B cell (primary cell): ENCODE measurements at regions not wholly inside any gene's neighbourhood (a gene's known extent, or its start where the extent isn't known, plus 50 kb on each side); places are given as distances from the start of the nearest gene placed in this dataset.

ENCODE experiments used
- ATAC-seq: fragments of 200-7000 bp; cut with Tn5 transposase; one replicate; pipeline ENCODE4 v1.10.0; 2021; ENCODE audit warnings: low read depth, mild to moderate bottlenecking, moderate number of reproducible peaks, moderate library complexity
- CTCF ChIA-PET: fragments of 350-600 bp; sonication (Branson Sonifier 250); formaldehyde crosslinking; loops from one replicate; lab custom pipeline; 2021; ENCODE audit warnings: antibody characterized with exemption, inconsistent platforms; lab: Charles Lee
- POLR2A ChIA-PET: fragments of 350-600 bp; sonication (Branson Sonifier 250); formaldehyde crosslinking; loops from one replicate; lab custom pipeline; 2021; ENCODE audit warnings: antibody characterized with exemption; lab: Charles Lee
- DNase-seq: peaks from one replicate; pipeline ENCODE4 v3.0.0; 2013
- H2AFZ ChIP-seq: 2 replicates; pipeline ENCODE4 v1.6.1; 2012; ENCODE audit warnings: mild to moderate bottlenecking, low read depth, low read length; ENCODE audit not compliant: insufficient read depth, poor library complexity, severe bottlenecking
- H3K27ac ChIP-seq, 2 donors: 1 replicate in 1 of 2; 2 replicates in 1 of 2; pipeline ENCODE4 v1.5.1; 2012 to 2013; ENCODE audit warnings: low read length in 2 of 2, mild to moderate bottlenecking in 2 of 2, moderate library complexity in 1 of 2
- H3K27me3 ChIP-seq, 4 experiments: fragments of 200-600 bp in 1 of 4; sonication (generic) in 1 of 4; replicated peaks in 1 of 4; 1 replicate in 2 of 4; 2 replicates in 2 of 4; pipeline versions ENCODE4 v1.6.1 to v1.7.0; 2013 to 2016; ENCODE audit warnings: low read length in 3 of 4, mild to moderate bottlenecking in 2 of 4, mixed read lengths in 1 of 4, moderate library complexity in 1 of 4; ENCODE audit not compliant: insufficient read depth in 4 of 4, control insufficient read depth in 3 of 4; ENCODE audit errors: control extremely low read depth in 1 of 4
- H3K36me3 ChIP-seq, 2 experiments: replicated peaks in 1 of 2; 1 replicate in 1 of 2; 2 replicates in 1 of 2; pipeline versions ENCODE4 v1.6.1 to v1.7.1; 2013; ENCODE audit warnings: low read length in 1 of 2; ENCODE audit not compliant: insufficient read depth in 2 of 2, control insufficient read depth in 1 of 2; ENCODE audit errors: control extremely low read depth in 1 of 2, extremely low read depth in 1 of 2
- H3K4me1 ChIP-seq, 2 donors: fragments of 200-600 bp in 1 of 2; sonication (generic) in 1 of 2; 1 replicate in 1 of 2; 2 replicates in 1 of 2; pipeline versions ENCODE4 v1.5.1 to v1.6.1; 2013 to 2017; ENCODE audit warnings: low read length in 2 of 2; ENCODE audit not compliant: control insufficient read depth in 2 of 2, insufficient read depth in 2 of 2
- H3K4me2 ChIP-seq: replicated peaks from 2 replicates; pipeline ENCODE3; 2012; ENCODE audit warnings: mild to moderate bottlenecking, low read depth, low read length; ENCODE audit not compliant: poor library complexity, severe bottlenecking
- H3K4me3 ChIP-seq, 5 experiments: fragments of 200-600 bp in 1 of 5; sonication (generic) in 1 of 5; 1 replicate in 3 of 5; 2 replicates in 2 of 5; pipeline versions ENCODE4 v1.5.1 to v1.7.0; 2011 to 2016; ENCODE audit warnings: low read length in 4 of 5, mild to moderate bottlenecking in 4 of 5, low read depth in 2 of 5, control low read depth in 1 of 5, moderate library complexity in 1 of 5; ENCODE audit not compliant: insufficient read depth in 1 of 5; ENCODE audit errors: control extremely low read depth in 1 of 5, extremely low read depth in 1 of 5
- H3K79me2 ChIP-seq: fragments of 200-600 bp; sonication (generic); one replicate; pipeline ENCODE4 v1.6.0; 2016; ENCODE audit warnings: low read length; ENCODE audit not compliant: control insufficient read depth, insufficient read depth
- H3K9ac ChIP-seq: fragments of 200-600 bp; sonication (generic); 2 replicates; pipeline ENCODE4 v1.6.1; 2017; ENCODE audit warnings: mild to moderate bottlenecking, low read length, moderate library complexity
- H3K9me3 ChIP-seq, 3 donors: one replicate each; pipeline versions ENCODE4 v1.6.1 to v1.7.1; 2013; ENCODE audit warnings: low read length in 2 of 3; ENCODE audit not compliant: control insufficient read depth in 2 of 3, insufficient read depth in 1 of 3; ENCODE audit errors: control extremely low read depth in 1 of 3
- H4K20me1 ChIP-seq: 2 replicates; pipeline ENCODE4 v1.6.0; 2012; ENCODE audit warnings: mild to moderate bottlenecking, low read length; ENCODE audit not compliant: insufficient read depth, control insufficient read depth, poor library complexity, severe bottlenecking
- H3K27ac Mint-ChIP-seq: one replicate; pipeline ENCODE4 v1.8.0; 2021; ENCODE audit warnings: mixed read lengths
- H3K27me3 Mint-ChIP-seq: one replicate; pipeline ENCODE4 v1.8.0; 2021; ENCODE audit warnings: mixed read lengths
- H3K4me1 Mint-ChIP-seq: one replicate; pipeline ENCODE4 v1.8.0; 2021; ENCODE audit warnings: mixed read lengths
- H3K4me3 Mint-ChIP-seq: one replicate; pipeline ENCODE4 v1.8.0; 2021; ENCODE audit warnings: mixed read lengths
- H3K9me3 Mint-ChIP-seq: one replicate; pipeline ENCODE4 v1.8.0; 2022; ENCODE audit warnings: mixed read lengths; ENCODE audit not compliant: insufficient read depth
- EZH2 ChIP-seq: IDR thresholded peaks from 2 replicates; pipeline ENCODE4 v1.6.1; 2012; ENCODE audit warnings: borderline replicate concordance, low read depth, mild to moderate bottlenecking, moderate library complexity, low read length; ENCODE audit not compliant: insufficient read depth, poor library complexity, severe bottlenecking
- WGBS: methylation state at CpG from one replicate; pipeline ENCODE4 v1.1.5; 2013; ENCODE audit warnings: missing lambda C conversion rate; ENCODE audit not compliant: insufficient coverage; 5-methylcytosine and 5-hydroxymethylcytosine counted together
- intact Hi-C: fragments of 100-400 bp; cut with micrococcal nuclease; formaldehyde crosslinking; loops from one replicate; pipeline ENCODE4 v1.10.0; 2022
- TF ChIP-seq, protein P1 (sequence below): fragments of 200-600 bp; IDR thresholded peaks from one replicate; pipeline ENCODE4 v1.8.0; 2022; ENCODE audit warnings: antibody characterized with exemption, mild to moderate bottlenecking

DNA sequence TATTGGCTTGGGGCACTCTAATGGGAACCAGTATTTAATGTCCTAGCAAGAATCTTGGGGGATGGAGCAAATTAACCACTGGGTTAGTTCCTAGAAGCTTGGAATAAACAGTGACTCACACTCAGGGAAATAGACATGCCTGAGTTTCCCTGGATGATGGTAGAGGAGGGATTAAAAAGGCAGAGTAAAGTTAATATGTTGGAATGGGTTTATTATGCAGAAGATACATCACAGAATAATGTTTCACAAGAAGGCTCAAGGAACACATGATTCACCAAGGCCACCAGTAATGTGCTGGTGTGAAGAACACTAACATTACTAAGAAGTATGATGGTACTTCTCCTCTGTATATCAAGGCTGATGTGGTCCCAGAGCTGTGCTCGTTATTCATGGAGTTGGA lies 752.9 kb upstream of the SEMA6A start:
- no peaks in the 10 kb centered on the region for H3K27me3 Mint-ChIP-seq
- no peaks in the 10 kb centered on the region for H4K20me1 ChIP-seq
- no peak overlapping the region for H2AFZ ChIP-seq
- H3K27me3 ChIP-seq, result no peaks in the 10 kb centered on the region
- H3K4me1 ChIP-seq, result no peaks in the 10 kb centered on the region
- H3K4me3 Mint-ChIP-seq, result no peak overlapping the region
- no peak for TF ChIP-seq EZH2
- TF ChIP-seq, protein P1, sequence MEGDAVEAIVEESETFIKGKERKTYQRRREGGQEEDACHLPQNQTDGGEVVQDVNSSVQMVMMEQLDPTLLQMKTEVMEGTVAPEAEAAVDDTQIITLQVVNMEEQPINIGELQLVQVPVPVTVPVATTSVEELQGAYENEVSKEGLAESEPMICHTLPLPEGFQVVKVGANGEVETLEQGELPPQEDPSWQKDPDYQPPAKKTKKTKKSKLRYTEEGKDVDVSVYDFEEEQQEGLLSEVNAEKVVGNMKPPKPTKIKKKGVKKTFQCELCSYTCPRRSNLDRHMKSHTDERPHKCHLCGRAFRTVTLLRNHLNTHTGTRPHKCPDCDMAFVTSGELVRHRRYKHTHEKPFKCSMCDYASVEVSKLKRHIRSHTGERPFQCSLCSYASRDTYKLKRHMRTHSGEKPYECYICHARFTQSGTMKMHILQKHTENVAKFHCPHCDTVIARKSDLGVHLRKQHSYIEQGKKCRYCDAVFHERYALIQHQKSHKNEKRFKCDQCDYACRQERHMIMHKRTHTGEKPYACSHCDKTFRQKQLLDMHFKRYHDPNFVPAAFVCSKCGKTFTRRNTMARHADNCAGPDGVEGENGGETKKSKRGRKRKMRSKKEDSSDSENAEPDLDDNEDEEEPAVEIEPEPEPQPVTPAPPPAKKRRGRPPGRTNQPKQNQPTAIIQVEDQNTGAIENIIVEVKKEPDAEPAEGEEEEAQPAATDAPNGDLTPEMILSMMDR, result no peak
- peaks cover 6% of the 10 kb centered on the region for H3K9me3 Mint-ChIP-seq
- intact Hi-C loops, result no loop called here
- H3K4me2 ChIP-seq, result no peak overlapping the region
- DNase-seq (no peak), ATAC-seq (no peak)
- CTCF ChIA-PET, result no interaction called here
- no peak overlapping the region for H3K27ac Mint-ChIP-seq
- no peaks in the 10 kb centered on the region for H3K36me3 ChIP-seq
- WGBS, result no CpG with 5 or more reads among the region's 1 CpG
- H3K9ac ChIP-seq, result no peak overlapping the region
- POLR2A ChIA-PET, result no interaction called here
- no peaks in the 10 kb centered on the region for H3K79me2 ChIP-seq
- H3K4me1 Mint-ChIP-seq, result no peaks in the 10 kb centered on the region
- no peak overlapping the region for H3K4me3 ChIP-seq
- H3K27ac ChIP-seq, result no peak overlapping the region
- H3K9me3 ChIP-seq, result no peaks in the 10 kb centered on the region

DNA sequence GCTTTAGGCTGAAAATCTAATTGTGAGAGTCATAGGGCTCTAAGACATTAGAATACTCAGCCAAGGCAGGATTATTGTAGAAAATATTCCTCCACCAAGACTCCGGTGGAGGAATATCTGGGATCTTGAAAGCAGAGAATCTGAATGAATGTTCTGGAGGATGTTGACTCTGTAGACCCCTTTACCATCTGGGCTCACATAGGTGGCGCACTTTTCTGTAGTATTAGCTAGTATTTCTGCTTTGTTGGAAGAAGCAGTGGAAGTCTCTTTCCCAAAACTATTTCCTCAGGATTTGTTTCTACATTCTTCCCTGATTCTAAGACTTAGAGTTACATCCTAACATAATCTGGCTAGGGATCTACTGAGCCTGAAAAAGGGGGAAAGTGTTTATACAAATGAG lies 752.4 kb upstream of the SEMA6A start:
- no peak for DNase-seq
- Histone ChIP-seq H3K27me3 (no peaks in the 10 kb centered on the region), H3K9ac (no peak overlapping the region), H3K27ac (no peak overlapping the region), H2AFZ (no peak overlapping the region), H3K4me3 (no peak overlapping the region), H3K4me1 (no peaks in the 10 kb centered on the region), H3K4me2 (no peak overlapping the region), H3K79me2 (no peaks in the 10 kb centered on the region), H3K9me3 (no peaks in the 10 kb centered on the region), H3K36me3 (no peaks in the 10 kb centered on the region), H4K20me1 (no peaks in the 10 kb centered on the region)
- ChIA-PET CTCF (no interaction called here), POLR2A (no interaction called here)
- Mint-ChIP-seq H3K9me3 (peaks cover 6% of the 10 kb centered on the region), H3K4me1 (no peaks in the 10 kb centered on the region), H3K27me3 (no peaks in the 10 kb centered on the region), H3K27ac (no peak overlapping the region), H3K4me3 (no peak overlapping the region)
- no peak for TF ChIP-seq EZH2
- TF ChIP-seq, protein P1, result no peak
- intact Hi-C loops, result no loop called here
- WGBS, result no CpG with 5 or more reads among the region's 2 CpGs
- no peak for ATAC-seq
